GM21515 (cell line): ENCODE measurements at regions not wholly inside any gene's neighbourhood (a gene's known extent, or its start where the extent isn't known, plus 50 kb on each side); places are given as distances from the start of the nearest gene placed in this dataset.
"Not testable (repeated sequence)": the region's sequence is repeated elsewhere in the genome, so short reads cannot be mapped to it uniquely, and the experiment has no call there.

Experiments used
- ATAC-seq: cut with Tn5 transposase; IDR thresholded peaks from one replicate; pipeline ENCODE4 v1.9.1; 2021; ENCODE audit not compliant: unreplicated experiment

DNA sequence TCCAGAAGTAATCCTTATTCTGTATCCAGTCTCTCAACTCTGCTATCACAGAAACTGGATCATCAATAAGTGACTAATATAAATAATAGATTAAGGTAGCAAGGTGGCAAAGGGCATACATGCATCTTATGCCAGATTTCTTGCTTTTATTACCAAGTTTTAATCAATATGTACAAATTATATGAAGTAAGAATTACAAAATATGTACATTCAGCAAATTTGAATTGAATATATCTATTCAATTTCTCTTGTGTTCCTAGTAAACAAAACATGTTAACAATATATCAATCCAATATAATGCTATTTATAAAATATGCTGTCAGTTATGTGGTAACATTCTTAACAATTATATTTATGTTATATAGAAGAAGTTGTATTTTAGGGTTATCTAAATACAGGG lies 488.7 kb upstream of the COX7C start:
- no peak for ATAC-seq

DNA sequence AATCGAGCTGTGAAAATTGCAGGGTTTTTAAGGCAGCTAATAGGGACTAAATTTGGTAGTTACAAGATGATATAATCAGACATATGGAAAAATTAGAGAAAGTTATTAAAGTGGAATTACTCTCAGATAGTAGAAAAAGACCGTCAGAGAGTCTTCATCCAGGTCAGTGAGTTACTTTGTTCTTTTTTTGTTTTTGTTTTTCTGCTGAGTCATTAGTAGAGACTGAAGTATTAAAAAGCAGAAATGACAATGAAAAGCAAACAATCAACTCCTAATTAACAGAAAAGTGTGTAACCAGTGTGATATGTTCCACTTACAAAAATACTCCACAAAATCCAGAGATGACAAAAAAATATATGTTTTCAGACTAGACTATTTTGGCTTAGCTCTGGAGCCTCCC lies 480.4 kb upstream of the COX7C start:
- ATAC-seq: no peak

DNA sequence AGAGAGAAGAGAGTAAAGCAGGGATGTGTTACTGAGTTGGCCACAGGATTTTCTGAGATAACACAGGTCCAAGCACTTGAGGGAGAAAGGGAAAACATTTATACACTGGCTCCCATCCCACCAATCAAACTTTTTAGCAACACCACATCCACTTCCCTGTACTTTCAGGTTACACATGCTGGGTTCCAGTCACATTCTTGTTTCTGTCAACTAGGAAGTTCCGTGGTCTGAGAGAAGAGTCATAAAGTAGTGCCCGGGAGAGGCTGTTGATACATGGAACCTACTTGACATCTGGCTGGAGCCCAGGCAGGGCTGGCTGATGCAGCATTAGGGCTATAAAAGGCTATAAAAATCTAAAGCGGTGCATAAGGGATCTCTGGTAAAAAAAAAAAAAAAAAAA lies 473.9 kb upstream of the COX7C start:
- no peak for ATAC-seq

DNA sequence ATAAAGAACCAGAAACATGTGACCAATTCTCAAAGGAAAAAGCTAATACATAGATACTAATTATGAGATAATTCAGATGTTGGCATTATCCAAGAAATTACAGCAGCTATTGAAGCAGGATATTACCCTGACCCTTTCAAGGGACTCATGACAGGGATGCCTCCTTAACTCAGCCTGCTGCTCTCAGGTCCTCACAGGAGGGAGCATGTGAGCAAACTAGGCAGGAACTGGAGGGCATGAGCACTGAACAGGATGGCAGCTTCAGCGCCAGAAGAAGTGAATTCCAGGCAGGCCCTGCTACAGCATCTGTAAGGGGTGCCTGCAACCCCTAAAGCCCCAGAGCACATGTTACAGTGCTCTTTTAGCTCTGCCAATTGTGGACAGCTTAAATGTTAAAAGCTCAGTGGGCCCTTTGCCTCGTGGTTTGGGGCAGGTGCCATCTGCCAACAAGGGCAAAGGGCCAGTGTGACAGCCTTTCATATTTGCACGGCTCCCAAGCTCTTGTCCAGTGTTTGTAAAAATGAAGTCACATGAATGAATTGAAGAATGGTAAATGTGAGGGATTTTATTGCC lies 464.7 kb upstream of the COX7C start:
- no peak for ATAC-seq

DNA sequence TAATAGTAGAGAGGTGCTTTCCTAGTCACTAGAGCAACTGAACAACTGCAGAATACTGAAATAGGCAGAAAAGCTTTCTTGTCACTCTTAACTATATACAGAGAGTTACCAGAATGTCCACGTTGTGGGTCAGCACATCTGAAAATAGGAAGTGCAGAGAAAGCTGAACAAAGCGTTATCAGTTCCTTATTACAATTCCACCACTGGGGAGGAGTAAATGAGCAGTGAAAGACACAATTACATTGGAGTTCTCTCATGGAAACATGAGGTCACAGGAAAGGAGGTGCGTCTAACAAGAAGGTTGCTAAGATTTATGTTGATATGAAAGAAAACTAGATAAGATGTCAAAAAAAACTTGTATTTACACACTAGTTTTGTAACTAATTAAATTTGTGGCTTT lies 461.9 kb upstream of the COX7C start:
- ATAC-seq: no peak

DNA sequence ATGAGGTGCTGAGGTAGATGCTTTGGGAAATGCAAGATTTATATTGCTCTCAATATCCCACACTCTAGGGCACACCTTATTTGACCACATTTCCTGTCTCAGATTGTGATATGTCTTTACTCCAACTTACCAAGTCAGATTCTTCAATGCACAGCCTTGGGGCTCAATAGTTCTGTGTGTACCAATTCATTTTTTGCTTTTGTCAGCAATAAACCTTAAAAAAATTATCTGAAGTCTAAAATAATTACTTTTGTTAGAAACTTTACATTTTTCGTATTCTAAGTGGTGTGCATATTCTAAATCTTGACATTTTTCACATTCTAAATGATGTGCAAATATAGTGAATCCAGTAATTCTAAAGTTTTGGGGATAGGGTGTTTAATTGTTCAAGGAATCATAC lies 447.5 kb upstream of the COX7C start:
- ATAC-seq: no peak

DNA sequence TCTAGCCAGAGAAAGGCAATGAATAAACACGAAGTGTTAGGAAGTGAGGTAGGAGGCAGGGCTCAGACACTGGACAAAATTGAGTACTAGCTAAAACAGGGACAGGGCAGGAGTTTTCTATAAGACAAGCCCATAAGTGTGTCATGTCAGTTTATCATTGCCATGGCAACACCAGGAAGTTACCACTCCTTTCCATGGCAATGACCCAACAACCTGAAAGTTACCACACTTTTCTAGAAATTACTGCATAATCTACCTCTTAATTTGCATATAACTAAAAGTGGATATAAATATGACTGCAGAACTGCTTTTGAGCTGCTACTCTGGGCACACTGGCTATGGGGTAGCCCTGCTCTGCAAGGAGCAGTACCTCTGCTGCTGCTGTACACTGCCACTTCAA lies 442.5 kb upstream of the COX7C start:
- ATAC-seq: peak; percentile 64

DNA sequence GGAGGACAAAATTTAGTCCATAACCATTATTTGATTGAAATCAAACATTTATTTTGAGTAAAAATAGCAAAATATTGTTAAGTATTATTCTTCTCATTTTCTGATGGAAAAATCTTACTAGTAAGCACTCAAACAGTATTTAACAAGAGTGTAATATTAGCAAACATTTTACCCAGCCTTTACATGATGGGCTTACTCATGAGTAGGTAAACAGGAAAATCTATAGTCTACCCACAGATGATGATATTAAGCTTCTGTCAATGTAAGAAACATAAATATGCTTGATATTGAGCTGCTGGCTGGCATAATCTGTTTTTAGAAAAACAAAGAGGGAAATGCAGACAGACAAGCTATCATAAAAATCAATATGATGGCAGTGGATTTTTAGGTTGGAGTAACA lies 418.5 kb upstream of the COX7C start:
- no peak for ATAC-seq

DNA sequence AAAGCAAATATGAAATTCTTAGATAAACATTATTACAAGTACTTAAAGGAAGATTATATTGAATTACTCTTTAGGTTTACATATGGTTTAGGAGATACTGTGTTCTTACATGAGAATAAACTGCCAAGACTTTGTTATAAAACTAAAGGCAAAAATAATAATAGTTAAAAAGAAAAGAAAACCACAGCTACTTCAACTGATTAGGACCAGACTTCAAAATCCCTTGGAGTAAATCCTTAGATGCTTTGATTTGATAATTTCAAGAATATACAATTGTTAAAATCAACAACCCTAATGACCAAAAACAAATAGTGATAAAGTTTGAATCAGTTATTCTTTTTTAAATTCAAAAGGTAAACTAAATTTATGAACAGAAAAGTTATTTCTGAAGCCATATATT lies 389.6 kb upstream of the COX7C start:
- no peak for ATAC-seq

DNA sequence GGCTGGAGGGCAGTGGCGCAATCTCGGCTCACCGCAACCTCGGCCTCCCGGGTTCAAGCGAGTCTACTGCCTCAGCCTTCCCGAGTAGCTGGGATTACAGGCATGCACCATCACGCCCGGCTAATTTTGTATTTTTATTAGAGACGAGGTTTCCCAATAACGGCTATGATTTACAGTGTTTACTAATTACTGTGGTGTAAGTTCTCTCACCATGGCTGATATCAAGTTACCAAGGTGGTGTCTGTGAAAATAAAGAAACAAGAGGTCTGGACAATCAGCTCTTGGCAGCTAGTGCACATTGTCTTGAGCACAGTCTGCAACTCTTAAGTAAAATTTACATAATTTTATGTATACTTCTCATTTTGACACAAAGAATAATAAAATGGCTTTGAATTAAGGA lies 385.5 kb upstream of the COX7C start:
- ATAC-seq: no peak

DNA sequence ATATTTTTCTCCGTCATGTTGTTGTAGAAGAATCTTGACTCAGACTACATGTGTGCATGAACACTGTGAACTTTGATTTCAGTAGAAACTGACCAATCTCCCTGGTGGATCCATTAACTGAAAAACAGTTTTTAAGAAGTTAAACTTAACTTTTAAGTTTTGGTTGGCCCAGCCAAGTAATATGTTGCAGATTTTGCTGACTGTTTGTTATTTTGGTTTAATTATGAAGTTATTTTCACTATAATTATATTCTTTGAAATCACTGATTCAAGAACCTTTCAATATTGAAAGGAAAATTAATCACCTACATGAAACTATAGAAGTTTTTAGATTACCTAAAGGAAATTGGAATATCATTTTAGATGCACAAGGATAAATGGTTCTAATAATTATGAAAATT lies 373.6 kb upstream of the COX7C start:
- no peak for ATAC-seq

DNA sequence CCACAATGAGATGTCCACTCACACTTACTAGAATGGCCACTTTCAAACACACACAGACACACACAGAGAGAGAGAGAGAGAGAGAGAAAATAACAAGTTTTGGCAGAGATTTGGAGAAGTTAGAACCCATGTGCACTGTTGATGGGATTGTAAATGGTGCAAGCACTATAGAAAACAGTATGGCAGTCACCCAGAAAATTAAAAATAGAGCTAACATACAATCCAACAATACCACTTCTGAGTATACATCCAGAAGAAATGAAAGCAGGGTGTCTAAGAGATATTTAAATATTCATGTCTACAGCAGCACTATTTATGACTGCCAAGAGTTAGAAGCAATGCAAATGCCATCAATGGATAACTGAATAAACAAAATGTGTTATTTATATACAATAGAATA lies 359.9 kb upstream of the COX7C start:
- ATAC-seq: no peak

DNA sequence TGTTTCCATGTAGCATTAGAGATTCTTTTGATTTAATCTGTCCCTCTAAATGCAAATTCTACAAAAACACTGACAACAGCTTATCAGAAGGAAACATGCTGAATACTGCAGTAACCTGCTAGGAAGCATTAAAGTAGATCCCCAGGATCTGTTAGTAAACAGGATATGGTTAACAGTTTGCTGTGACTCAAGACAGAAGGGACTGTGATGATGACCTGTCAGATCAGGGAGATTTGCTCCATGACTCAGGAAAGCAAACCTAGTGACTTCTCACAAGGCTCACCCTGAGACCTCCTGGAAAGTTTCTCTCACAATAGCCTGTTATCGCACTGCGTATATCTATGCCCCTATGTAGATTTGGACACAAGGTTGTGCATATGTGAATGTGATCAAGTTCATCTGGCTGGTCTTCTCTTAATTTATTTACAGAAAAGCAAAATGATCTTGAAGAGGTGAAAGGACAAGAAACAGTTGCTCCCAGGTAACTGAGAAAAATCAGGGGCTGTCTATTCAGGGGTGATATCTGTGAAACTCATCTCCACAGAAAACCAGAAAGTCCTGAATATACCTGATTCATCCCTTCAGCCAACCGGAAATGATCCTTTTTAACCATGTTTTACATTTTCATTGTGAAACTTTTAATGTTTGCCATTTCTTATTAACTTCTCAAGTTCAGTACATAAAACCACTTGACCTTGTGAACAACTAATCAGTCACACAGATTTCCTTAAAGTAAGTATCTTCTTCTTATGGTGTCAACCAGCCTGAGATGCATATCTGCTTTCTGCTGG lies 333.1 kb upstream of the COX7C start:
- ATAC-seq: not testable (repeated sequence)

DNA sequence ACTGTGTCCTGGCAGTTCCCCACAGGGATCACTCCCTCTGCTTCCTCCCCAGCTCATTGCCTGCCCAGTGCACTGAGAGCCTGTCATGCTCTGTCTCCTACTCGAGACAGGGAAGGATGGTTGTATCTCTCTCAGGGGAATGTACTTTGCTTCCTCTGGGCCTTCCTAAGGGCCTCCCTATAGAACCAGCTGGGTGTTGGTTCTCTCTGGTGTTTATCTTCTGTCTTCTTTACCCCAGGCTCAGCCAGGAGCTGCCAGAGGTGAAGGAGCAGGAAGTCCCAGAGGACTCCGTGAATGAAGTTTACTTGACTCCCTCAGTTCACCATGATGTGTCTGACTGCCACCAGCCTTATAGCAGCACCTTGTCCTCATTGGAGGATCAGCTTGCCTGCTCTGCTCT lies 330.3 kb upstream of the COX7C start:
- ATAC-seq: not testable (repeated sequence)

DNA sequence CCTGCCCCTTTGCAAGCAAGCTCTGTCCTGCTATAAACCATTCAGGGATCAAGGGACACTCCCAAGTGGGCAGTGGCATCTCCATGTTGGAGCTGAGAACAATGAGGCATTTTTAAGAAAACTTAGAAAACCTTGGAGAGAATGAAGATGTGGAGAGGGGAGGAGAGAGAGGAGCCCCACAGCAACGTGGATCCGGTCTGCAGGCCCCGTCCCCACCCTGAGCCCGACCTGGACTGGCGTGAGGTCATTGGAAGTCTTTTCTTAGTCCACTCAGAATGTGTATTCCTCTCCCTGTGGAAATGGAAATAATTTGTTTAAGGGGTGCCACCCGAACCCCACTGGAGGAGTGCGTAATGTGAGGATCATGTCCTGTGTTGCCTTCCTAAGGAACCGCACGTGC lies 328.0 kb upstream of the COX7C start:
- ATAC-seq: not testable (repeated sequence)

DNA sequence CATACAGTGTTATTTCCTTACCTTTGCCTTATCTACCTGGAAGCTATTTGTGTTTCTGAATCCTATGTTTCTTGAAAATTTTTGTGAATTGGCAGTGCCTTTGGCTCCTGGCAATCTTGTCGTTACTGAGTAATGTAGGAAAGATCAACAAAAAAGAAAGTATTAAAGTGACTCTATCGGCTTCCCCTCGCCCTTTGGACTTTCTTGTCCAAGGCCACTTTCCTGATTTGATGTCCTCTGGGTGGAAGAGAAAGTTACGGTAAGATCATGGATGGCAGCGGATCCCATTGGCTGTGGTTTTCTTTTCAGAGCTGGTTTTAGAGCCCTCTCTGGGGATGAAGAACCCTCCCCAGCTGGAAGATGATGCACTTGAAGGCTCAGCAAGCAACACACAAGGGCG lies 324.9 kb upstream of the COX7C start:
- ATAC-seq: not testable (repeated sequence)

DNA sequence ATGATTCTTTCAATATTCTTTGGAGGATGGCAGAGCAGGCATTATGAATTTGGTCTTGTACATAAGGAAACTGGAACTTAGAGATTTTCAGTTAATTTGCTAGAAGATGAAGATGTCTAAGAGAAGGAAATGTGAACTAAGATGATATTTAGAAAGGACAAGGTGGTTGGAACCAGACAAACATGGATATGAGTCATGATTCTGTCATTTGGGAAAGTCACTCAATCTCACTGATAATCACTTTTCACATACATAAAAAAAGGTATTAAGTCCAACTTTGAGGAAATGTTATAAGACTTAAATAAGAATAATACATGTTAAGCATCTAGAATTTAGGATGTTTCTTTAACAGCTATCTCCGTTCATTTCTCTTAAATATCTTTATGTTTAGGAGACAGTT lies 315.1 kb upstream of the COX7C start:
- not testable (repeated sequence) for ATAC-seq

DNA sequence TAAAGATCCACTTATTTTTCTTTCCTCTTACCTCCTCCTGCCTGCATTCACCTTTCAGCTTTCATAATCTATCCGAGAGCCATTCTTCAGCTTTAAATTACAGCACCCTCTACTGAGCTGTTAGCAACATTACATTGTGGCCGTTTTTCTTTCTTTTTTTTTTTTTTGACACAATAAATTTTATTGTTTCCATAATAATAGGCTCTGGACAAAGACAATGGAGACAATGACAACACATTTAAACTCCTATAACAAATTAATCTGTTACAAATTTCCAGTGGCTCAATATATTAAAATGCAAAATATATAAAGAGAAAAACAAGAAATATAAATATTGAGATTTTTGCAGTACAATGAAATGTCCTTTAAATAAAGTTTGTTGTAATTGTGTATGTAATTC lies 312.7 kb upstream of the COX7C start:
- ATAC-seq: peak; percentile 75

DNA sequence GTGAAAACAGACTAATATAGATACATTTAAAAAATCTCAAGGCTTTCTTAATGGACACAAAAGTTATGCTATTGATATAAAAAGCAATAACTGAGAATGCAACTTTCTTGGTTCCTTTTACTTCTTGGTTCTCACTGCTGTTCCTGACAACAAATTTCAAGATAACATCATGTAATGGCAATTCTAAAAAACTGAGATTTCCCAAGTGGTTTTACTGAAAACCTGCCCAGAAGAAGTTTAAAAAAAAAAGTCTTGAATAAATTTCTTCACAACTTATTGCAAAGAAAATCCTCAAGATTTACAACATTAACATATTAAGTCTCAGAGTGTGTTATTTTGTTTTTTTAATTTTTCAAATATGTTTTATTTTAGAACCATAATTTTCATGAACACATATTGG lies 302.8 kb upstream of the COX7C start:
- no peak for ATAC-seq

DNA sequence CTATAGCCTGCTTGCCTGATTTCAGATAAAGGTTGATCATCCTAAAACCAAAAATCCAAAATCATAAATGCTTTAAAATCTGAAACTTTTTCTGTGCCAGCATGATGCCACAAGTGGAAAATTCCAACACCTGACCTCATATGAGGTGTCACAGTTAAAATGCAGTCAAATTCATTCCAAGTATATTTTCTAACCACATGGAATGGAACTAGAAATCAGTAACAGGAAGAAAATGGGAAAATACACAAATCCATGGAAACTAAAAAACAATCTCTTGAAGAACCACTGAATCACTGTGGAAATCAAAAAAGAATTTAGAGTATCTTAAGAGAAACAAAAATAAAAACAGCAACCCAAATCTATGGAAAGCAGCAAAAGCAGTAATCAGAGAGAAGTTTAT lies 297.5 kb upstream of the COX7C start:
- ATAC-seq: no peak

DNA sequence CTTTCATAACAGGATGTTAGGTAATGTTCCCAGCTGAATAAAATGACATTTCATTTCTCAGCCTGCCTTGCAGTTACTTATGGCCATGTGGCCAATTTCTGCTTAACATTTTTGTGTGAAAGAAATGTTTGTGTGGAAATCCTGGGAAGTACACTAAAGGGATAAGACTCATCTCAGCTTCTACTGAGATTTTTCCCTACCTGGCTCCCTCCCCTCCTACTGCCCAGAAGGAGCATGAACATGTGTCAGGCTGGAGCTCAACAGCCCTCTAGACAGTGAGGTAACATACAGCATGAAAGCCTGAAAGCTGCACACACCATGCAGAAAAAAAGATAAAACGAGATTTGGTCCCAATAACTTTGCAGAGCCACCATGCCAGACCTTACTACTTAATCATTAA lies 288.4 kb upstream of the COX7C start:
- ATAC-seq: no peak

DNA sequence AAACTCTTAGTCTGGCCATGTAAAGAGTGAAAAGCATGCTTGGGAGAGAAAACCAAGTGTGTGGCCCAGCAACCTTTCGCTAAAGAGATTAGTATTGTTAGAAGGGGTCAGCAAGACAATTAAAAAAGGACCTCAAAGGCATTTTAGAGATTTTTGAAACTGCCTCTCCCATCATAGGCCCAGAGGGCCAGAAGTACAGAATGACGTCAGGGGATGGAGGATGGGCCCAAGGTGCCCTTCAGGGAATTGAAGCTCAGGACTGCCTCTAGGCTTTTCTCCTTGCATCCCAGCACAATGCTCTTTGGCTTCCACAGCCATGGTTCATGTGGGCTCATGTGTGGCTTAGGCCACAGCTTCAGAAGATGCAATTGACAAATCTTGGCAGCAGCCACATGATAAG lies 287.0 kb upstream of the COX7C start:
- ATAC-seq: no peak

DNA sequence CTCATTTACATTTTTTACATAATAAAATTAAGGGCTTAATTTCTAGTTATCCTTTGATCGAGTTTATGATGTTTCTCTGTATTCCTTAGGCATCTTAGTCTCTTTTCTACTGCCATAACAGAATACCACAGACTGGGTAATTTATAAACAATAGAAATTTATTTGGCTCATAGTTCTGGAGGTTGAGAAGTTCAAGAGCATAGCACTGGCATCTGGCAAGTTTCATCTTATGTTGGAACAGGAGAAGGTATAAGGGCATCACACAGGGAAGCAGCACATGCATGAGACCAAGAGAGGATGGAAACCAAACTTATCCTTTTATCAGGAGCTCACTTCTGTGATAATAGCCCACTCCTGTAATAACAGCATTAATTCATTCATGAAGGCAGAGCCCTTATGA lies 284.9 kb upstream of the COX7C start:
- no peak for ATAC-seq
